GM23338 (cell line): ENCODE measurements at regions not wholly inside any gene's neighbourhood (a gene's known extent, or its start where the extent isn't known, plus 50 kb on each side); places are given as distances from the start of the nearest gene placed in this dataset.

Experiments
- ATAC-seq: fragments of 200-7000 bp; cut with Tn5 transposase; 3 replicates; pipeline ENCODE4 v1.9.1; 2020
- DNase-seq: peaks from one replicate; pipeline ENCODE4 v3.0.0-alpha.2; 2015; ENCODE audit warnings: low spot score
- H2AFZ ChIP-seq: fragments of 200-600 bp; sonication (generic); 2 replicates; pipeline ENCODE4 v1.8.0; 2016; ENCODE audit warnings: antibody characterized with exemption, mild to moderate bottlenecking, moderate library complexity
- H3F3A ChIP-seq: fragments of 200-600 bp; sonication (generic); replicated peaks from 2 replicates; pipeline ENCODE4 v1.8.0; 2017; ENCODE audit warnings: antibody characterized with exemption, mixed run types, low read depth
- H3K27ac ChIP-seq: fragments of 200-600 bp; sonication (generic); 2 replicates; pipeline ENCODE4 v1.6.1; 2016; ENCODE audit warnings: low read depth
- H3K27me3 ChIP-seq: fragments of 200-600 bp; sonication (generic); 2 replicates; pipeline ENCODE4 v1.8.0; 2016; ENCODE audit warnings: mild to moderate bottlenecking, mixed run types, moderate library complexity; ENCODE audit not compliant: insufficient read depth
- H3K36me3 ChIP-seq: fragments of 200-600 bp; sonication (generic); 2 replicates; pipeline ENCODE4 v1.8.0; 2016; ENCODE audit warnings: mild to moderate bottlenecking; ENCODE audit not compliant: insufficient read depth
- H3K4me1 ChIP-seq: fragments of 200-600 bp; sonication (generic); 2 replicates; pipeline ENCODE4 v1.8.0; 2016; ENCODE audit warnings: mild to moderate bottlenecking, moderate library complexity; ENCODE audit not compliant: insufficient read depth
- H3K4me2 ChIP-seq: fragments of 200-600 bp; sonication (generic); 2 replicates; pipeline ENCODE4 v1.7.1; 2017; ENCODE audit warnings: mixed run types
- H3K4me3 ChIP-seq: fragments of 200-600 bp; sonication (generic); 2 replicates; pipeline ENCODE4 v1.6.1; 2016; ENCODE audit warnings: mixed run types
- H3K79me2 ChIP-seq: fragments of 200-600 bp; sonication (generic); replicated peaks from 2 replicates; pipeline ENCODE4 v1.8.0; 2017; ENCODE audit warnings: mild to moderate bottlenecking; ENCODE audit not compliant: insufficient read depth
- H3K9me2 ChIP-seq: fragments of 200-600 bp; sonication (generic); 2 replicates; pipeline ENCODE4 v1.8.0; 2017; ENCODE audit not compliant: insufficient read depth
- H4K20me1 ChIP-seq: fragments of 200-600 bp; sonication (generic); replicated peaks from 2 replicates; pipeline ENCODE4 v1.8.0; 2017; ENCODE audit warnings: mild to moderate bottlenecking; ENCODE audit not compliant: insufficient read depth
- H3K27ac Mint-ChIP-seq: 2 replicates; pipeline ENCODE4 v1.8.0; 2020; ENCODE audit warnings: inconsistent platforms, mild to moderate bottlenecking, moderate library complexity, mixed read lengths
- H3K27me3 Mint-ChIP-seq: 3 replicates; pipeline ENCODE4 v1.8.0; 2022; ENCODE audit warnings: low read depth, mild to moderate bottlenecking, moderate library complexity, mixed read lengths, inconsistent platforms; ENCODE audit not compliant: insufficient read depth, poor library complexity
- H3K36me3 Mint-ChIP-seq: 3 replicates; pipeline ENCODE4 v1.8.0; 2021; ENCODE audit warnings: low read depth, mild to moderate bottlenecking, inconsistent platforms, moderate library complexity, mixed read lengths
- H3K4me1 Mint-ChIP-seq: 3 replicates; pipeline ENCODE4 v1.8.0; 2020; ENCODE audit warnings: mild to moderate bottlenecking, inconsistent platforms, mixed read lengths
- H3K4me3 Mint-ChIP-seq: 3 replicates; pipeline ENCODE4 v1.8.0; 2021; ENCODE audit warnings: moderate library complexity, mild to moderate bottlenecking, inconsistent platforms, mixed read lengths
- H3K9me3 Mint-ChIP-seq: 3 replicates; pipeline ENCODE4 v1.8.0; 2020; ENCODE audit warnings: moderate library complexity, mild to moderate bottlenecking, inconsistent platforms, mixed read lengths
- CREB1 ChIP-seq: fragments of 250-450 bp; sonication (Bioruptor Pico); IDR thresholded peaks from 2 replicates; pipeline ENCODE4 v1.5.0; 2020; ENCODE audit warnings: low read depth, mild to moderate bottlenecking, moderate library complexity
- EZH2 ChIP-seq: fragments of 200-600 bp; sonication (generic); IDR thresholded peaks from one replicate; pipeline ENCODE4 v1.8.0; 2017; ENCODE audit warnings: antibody characterized with exemption, mild to moderate bottlenecking, low read depth; ENCODE audit not compliant: unreplicated experiment
- EZH2phosphoT487 ChIP-seq: fragments of 200-600 bp; sonication (generic); IDR thresholded peaks from one replicate; pipeline ENCODE4 v1.8.1; 2018; ENCODE audit warnings: antibody characterized with exemption; ENCODE audit not compliant: unreplicated experiment
- JUNB ChIP-seq: IDR thresholded peaks from one replicate; pipeline ENCODE4 v1.6.1; 2016; ENCODE audit warnings: antibody characterized with exemption; ENCODE audit not compliant: unreplicated experiment
- NANOG ChIP-seq: IDR thresholded peaks from 2 replicates; pipeline ENCODE4 v1.6.1; 2016; ENCODE audit warnings: antibody characterized with exemption, borderline replicate concordance
- ZNF114 ChIP-seq: fragments of 250-450 bp; sonication (Bioruptor Pico); IDR thresholded peaks from 2 replicates; pipeline ENCODE4 v1.5.0; 2020; ENCODE audit warnings: mild to moderate bottlenecking, moderate library complexity
- ZNF331 ChIP-seq: fragments of 250-450 bp; sonication (Bioruptor Pico); IDR thresholded peaks from 2 replicates; pipeline ENCODE4 v1.5.0; 2020; ENCODE audit warnings: low read depth, mild to moderate bottlenecking, moderate library complexity
- TF ChIP-seq, protein P1 (sequence below), 2 experiments: fragments of 200-600 bp in 1 of 2; sonication (generic) in 1 of 2; conservative IDR thresholded peaks; 2 replicates each; pipeline versions ENCODE4 v1.5.1 to v1.6.1; 2016 to 2017; ENCODE audit warnings: antibody characterized with exemption in 2 of 2, low read depth in 2 of 2, mild to moderate bottlenecking in 2 of 2, moderate library complexity in 1 of 2
- TF ChIP-seq, protein P2 (sequence below): IDR thresholded peaks from 2 replicates; pipeline ENCODE4 v1.6.1; 2016; ENCODE audit warnings: antibody characterized with exemption
- TF ChIP-seq, protein P3 (sequence below): fragments of 250-450 bp; sonication (Bioruptor Pico); IDR thresholded peaks from 2 replicates; pipeline ENCODE4 v1.5.0; 2020; ENCODE audit warnings: mild to moderate bottlenecking, moderate library complexity

DNA sequence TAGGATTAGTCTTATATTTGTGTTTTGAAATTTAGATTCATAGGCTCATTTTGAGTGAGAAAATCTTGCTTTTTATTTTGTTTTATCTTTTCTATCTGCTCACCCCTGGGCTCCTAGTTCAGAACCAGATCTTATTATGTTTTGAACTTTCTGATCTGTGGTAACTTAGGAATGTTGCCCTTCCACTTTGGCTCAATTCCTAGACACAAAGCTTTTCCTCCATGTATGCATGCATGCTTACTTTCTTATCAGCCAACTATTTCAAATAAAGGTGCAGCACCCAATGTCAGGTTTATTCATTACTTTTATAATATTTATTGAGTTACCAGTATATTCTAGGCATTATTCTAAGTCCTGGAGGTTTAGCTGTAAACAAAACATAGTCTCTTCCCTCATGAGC is 374.8 kb upstream of the KIAA1217 start:
- no peaks in the 10 kb centered on the region for H3K79me2 ChIP-seq
- H3K4me1 ChIP-seq: no peaks in the 10 kb centered on the region
- Mint-ChIP-seq H3K4me1 (no peaks in the 10 kb centered on the region), H3K27ac (no peak overlapping the region), H3K27me3 (no peaks in the 10 kb centered on the region), H3K36me3 (no peaks in the 10 kb centered on the region), H3K9me3 (no peaks in the 10 kb centered on the region), H3K4me3 (no peak overlapping the region)
- no peak for TF ChIP-seq EZH2
- TF ChIP-seq ZNF331 (CRISPR knock-in tag): no peak
- no peak for TF ChIP-seq ZNF114
- no peak for TF ChIP-seq NANOG
- no peak for TF ChIP-seq CREB1 (CRISPR knock-in tag)
- TF ChIP-seq JUNB: no peak
- no peak for TF ChIP-seq EZH2phosphoT487
- TF ChIP-seq, protein P1, sequence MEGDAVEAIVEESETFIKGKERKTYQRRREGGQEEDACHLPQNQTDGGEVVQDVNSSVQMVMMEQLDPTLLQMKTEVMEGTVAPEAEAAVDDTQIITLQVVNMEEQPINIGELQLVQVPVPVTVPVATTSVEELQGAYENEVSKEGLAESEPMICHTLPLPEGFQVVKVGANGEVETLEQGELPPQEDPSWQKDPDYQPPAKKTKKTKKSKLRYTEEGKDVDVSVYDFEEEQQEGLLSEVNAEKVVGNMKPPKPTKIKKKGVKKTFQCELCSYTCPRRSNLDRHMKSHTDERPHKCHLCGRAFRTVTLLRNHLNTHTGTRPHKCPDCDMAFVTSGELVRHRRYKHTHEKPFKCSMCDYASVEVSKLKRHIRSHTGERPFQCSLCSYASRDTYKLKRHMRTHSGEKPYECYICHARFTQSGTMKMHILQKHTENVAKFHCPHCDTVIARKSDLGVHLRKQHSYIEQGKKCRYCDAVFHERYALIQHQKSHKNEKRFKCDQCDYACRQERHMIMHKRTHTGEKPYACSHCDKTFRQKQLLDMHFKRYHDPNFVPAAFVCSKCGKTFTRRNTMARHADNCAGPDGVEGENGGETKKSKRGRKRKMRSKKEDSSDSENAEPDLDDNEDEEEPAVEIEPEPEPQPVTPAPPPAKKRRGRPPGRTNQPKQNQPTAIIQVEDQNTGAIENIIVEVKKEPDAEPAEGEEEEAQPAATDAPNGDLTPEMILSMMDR (conservative IDR thresholded peaks at IDR 0.05; ENCODE audit: low read depth in 2 of 2): no peak
- TF ChIP-seq, protein P2, sequence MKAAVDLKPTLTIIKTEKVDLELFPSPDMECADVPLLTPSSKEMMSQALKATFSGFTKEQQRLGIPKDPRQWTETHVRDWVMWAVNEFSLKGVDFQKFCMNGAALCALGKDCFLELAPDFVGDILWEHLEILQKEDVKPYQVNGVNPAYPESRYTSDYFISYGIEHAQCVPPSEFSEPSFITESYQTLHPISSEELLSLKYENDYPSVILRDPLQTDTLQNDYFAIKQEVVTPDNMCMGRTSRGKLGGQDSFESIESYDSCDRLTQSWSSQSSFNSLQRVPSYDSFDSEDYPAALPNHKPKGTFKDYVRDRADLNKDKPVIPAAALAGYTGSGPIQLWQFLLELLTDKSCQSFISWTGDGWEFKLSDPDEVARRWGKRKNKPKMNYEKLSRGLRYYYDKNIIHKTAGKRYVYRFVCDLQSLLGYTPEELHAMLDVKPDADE: no peak
- TF ChIP-seq, protein P3, sequence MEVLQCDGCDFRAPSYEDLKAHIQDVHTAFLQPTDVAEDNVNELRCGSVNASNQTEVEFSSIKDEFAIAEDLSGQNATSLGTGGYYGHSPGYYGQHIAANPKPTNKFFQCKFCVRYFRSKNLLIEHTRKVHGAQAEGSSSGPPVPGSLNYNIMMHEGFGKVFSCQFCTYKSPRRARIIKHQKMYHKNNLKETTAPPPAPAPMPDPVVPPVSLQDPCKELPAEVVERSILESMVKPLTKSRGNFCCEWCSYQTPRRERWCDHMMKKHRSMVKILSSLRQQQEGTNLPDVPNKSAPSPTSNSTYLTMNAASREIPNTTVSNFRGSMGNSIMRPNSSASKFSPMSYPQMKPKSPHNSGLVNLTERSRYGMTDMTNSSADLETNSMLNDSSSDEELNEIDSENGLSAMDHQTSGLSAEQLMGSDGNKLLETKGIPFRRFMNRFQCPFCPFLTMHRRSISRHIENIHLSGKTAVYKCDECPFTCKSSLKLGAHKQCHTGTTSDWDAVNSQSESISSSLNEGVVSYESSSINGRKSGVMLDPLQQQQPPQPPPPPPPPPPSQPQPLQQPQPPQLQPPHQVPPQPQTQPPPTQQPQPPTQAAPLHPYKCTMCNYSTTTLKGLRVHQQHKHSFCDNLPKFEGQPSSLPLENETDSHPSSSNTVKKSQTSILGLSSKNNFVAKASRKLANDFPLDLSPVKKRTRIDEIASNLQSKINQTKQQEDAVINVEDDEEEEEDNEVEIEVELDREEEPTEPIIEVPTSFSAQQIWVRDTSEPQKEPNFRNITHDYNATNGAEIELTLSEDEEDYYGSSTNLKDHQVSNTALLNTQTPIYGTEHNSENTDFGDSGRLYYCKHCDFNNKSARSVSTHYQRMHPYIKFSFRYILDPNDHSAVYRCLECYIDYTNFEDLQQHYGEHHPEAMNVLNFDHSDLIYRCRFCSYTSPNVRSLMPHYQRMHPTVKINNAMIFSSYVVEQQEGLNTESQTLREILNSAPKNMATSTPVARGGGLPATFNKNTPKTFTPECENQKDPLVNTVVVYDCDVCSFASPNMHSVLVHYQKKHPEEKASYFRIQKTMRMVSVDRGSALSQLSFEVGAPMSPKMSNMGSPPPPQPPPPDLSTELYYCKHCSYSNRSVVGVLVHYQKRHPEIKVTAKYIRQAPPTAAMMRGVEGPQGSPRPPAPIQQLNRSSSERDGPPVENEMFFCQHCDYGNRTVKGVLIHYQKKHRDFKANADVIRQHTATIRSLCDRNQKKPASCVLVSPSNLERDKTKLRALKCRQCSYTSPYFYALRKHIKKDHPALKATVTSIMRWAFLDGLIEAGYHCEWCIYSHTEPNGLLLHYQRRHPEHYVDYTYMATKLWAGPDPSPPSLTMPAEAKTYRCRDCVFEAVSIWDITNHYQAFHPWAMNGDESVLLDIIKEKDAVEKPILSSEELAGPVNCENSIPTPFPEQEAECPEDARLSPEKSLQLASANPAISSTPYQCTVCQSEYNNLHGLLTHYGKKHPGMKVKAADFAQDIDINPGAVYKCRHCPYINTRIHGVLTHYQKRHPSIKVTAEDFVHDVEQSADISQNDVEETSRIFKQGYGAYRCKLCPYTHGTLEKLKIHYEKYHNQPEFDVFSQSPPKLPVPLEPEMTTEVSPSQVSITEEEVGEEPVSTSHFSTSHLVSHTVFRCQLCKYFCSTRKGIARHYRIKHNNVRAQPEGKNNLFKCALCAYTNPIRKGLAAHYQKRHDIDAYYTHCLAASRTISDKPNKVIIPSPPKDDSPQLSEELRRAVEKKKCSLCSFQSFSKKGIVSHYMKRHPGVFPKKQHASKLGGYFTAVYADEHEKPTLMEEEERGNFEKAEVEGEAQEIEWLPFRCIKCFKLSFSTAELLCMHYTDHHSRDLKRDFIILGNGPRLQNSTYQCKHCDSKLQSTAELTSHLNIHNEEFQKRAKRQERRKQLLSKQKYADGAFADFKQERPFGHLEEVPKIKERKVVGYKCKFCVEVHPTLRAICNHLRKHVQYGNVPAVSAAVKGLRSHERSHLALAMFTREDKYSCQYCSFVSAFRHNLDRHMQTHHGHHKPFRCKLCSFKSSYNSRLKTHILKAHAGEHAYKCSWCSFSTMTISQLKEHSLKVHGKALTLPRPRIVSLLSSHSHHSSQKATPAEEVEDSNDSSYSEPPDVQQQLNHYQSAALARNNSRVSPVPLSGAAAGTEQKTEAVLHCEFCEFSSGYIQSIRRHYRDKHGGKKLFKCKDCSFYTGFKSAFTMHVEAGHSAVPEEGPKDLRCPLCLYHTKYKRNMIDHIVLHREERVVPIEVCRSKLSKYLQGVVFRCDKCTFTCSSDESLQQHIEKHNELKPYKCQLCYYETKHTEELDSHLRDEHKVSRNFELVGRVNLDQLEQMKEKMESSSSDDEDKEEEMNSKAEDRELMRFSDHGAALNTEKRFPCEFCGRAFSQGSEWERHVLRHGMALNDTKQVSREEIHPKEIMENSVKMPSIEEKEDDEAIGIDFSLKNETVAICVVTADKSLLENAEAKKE (CRISPR knock-in tag): no peak
- DNase-seq (no peak), ATAC-seq (no peak)
- H3K27me3 ChIP-seq: no peaks in the 10 kb centered on the region
- no peaks in the 10 kb centered on the region for H4K20me1 ChIP-seq
- no peaks in the 10 kb centered on the region for H3K36me3 ChIP-seq
- no peak overlapping the region for H3K4me3 ChIP-seq
- peaks cover 6% of the 10 kb centered on the region; the same call in 1 of the 2 replicates for H3K9me2 ChIP-seq
- no peak overlapping the region for H3K4me2 ChIP-seq
- no peaks in the 10 kb centered on the region for H3F3A ChIP-seq
- no peak overlapping the region for H2AFZ ChIP-seq
- no peak overlapping the region for H3K27ac ChIP-seq
